ENCODE measurements at regions not wholly inside any gene's neighbourhood (a gene's known extent, or its start where the extent isn't known, plus 50 kb on each side); places are given as distances from the start of the nearest gene placed in this dataset.
A peak's percentile ranks its signal among the peaks of the same experiment; 100 is the strongest.

GRCh38 chr1:58072450-58072849 lies 474.1 kb downstream of the OMA1 start:
- no peak overlapping the region for H3K4me3 Mint-ChIP-seq
- Histone ChIP-seq H3K27ac (no peak overlapping the region), H3K9me3 (ENCODE audit: low read depth) (no peaks in the 10 kb centered on the region), H3F3A (ENCODE audit: low read depth) (no peaks in the 10 kb centered on the region), H4K20me1 (ENCODE audit: low read depth) (no peaks in the 10 kb centered on the region), H3K9ac (no peak overlapping the region), H3K79me2 (ENCODE audit: low read depth) (no peaks in the 10 kb centered on the region), H3K27me3 (no peaks in the 10 kb centered on the region), H2AFZ (replicated peaks) (no peak overlapping the region), H3K4me2 (no peak overlapping the region), H3K36me3 (no peaks in the 10 kb centered on the region), H3K4me3 (no peak overlapping the region), H3K4me1 (no peaks in the 10 kb centered on the region)
- H3K27ac Mint-ChIP-seq, result no peak overlapping the region
- no peaks in the 10 kb centered on the region for H3K4me1 Mint-ChIP-seq
- no peaks in the 10 kb centered on the region for H3K9me3 Mint-ChIP-seq
- DNase-seq (ENCODE audit: low spot score), result no peak
- no peaks in the 10 kb centered on the region for H3K36me3 Mint-ChIP-seq
- no peaks in the 10 kb centered on the region for H3K27me3 Mint-ChIP-seq (ENCODE audit: insufficient read depth, low read depth)
- TF ChIP-seq EZH2phosphoT487 (IDR thresholded peaks at IDR 0.05) (no peak), CTCF (IDR thresholded peaks at IDR 0.05) (no peak), EZH2 (IDR thresholded peaks at IDR 0.05) (no peak)

- Histone ChIP-seq H4K20me1 (ENCODE audit: low read depth) (no peaks in the 10 kb centered on the region), H3K4me3 (no peak overlapping the region), H3K9ac (no peak overlapping the region), H3F3A (ENCODE audit: low read depth) (no peaks in the 10 kb centered on the region), H2AFZ (replicated peaks) (no peak overlapping the region), H3K36me3 (no peaks in the 10 kb centered on the region), H3K79me2 (ENCODE audit: low read depth) (no peaks in the 10 kb centered on the region), H3K27ac (no peak overlapping the region), H3K4me1 (peaks cover 5% of the 10 kb centered on the region), H3K9me3 (ENCODE audit: low read depth) (no peaks in the 10 kb centered on the region), H3K4me2 (no peak overlapping the region), H3K27me3 (no peaks in the 10 kb centered on the region)
- Mint-ChIP-seq H3K27me3 (ENCODE audit: insufficient read depth, low read depth) (peaks cover 3% of the 10 kb centered on the region), H3K9me3 (no peaks in the 10 kb centered on the region), H3K4me3 (no peak overlapping the region), H3K36me3 (no peaks in the 10 kb centered on the region), H3K27ac (no peak overlapping the region), H3K4me1 (peaks cover 8% of the 10 kb centered on the region)
- no peak for TF ChIP-seq EZH2 (IDR thresholded peaks at IDR 0.05)
- TF ChIP-seq CTCF (IDR thresholded peaks at IDR 0.05), result no peak
- TF ChIP-seq EZH2phosphoT487 (IDR thresholded peaks at IDR 0.05), result no peak
- DNase-seq (ENCODE audit: low spot score), result peak; percentile 12
Measured at GRCh38 chr1:58067082-58067481, 479.4 kb downstream of the OMA1 start.

GRCh38 chr1:58065520-58065919 lies 481.0 kb downstream of the OMA1 start:
- peaks cover 3% of the 10 kb centered on the region for H3K27me3 Mint-ChIP-seq (ENCODE audit: insufficient read depth, low read depth)
- no peak overlapping the region for H3K4me2 ChIP-seq
- H3K4me1 ChIP-seq, result peaks cover 5% of the 10 kb centered on the region
- H3K4me3 Mint-ChIP-seq, result no peak overlapping the region
- no peak overlapping the region for H3K27ac ChIP-seq
- peak; percentile 47 for TF ChIP-seq CTCF (IDR thresholded peaks at IDR 0.05)
- no peak for TF ChIP-seq EZH2 (IDR thresholded peaks at IDR 0.05)
- no peak for TF ChIP-seq EZH2phosphoT487 (IDR thresholded peaks at IDR 0.05)
- peak; percentile 50 for DNase-seq (ENCODE audit: low spot score)
- H3K36me3 Mint-ChIP-seq, result no peaks in the 10 kb centered on the region
- no peak overlapping the region for H3K4me3 ChIP-seq
- H3F3A ChIP-seq (ENCODE audit: low read depth), result no peaks in the 10 kb centered on the region
- H3K4me1 Mint-ChIP-seq, result peaks cover 13% of the 10 kb centered on the region
- no peaks in the 10 kb centered on the region for H3K9me3 ChIP-seq (ENCODE audit: low read depth)
- H3K27ac Mint-ChIP-seq, result no peak overlapping the region
- no peak overlapping the region for H2AFZ ChIP-seq (replicated peaks)
- no peaks in the 10 kb centered on the region for H3K79me2 ChIP-seq (ENCODE audit: low read depth)
- no peaks in the 10 kb centered on the region for H3K9me3 Mint-ChIP-seq
- no peak overlapping the region for H3K9ac ChIP-seq
- no peaks in the 10 kb centered on the region for H3K27me3 ChIP-seq
- no peaks in the 10 kb centered on the region for H4K20me1 ChIP-seq (ENCODE audit: low read depth)
- H3K36me3 ChIP-seq, result no peaks in the 10 kb centered on the region

Measured in neural progenitor cell (in vitro differentiated cells).